Sigmoid colon (tissue), 3 donors: ENCODE measurements at regions not wholly inside any gene's neighbourhood (a gene's known extent, or its start where the extent isn't known, plus 50 kb on each side); places are given as distances from the start of the nearest gene placed in this dataset.

ENCODE experiments used
- CTCF ChIP-seq, 4 experiments: fragments of 450-650 bp in 3 of 4; fragments of 200-600 bp in 1 of 4; IDR thresholded peaks; one replicate each; pipeline ENCODE4 v1.5.1; 2016 to 2019; ENCODE audit warnings: antibody characterized with exemption in 4 of 4, mild to moderate bottlenecking in 3 of 4, moderate library complexity in 2 of 4
- POLR2A ChIP-seq, 2 donors: fragments of 450-650 bp; IDR thresholded peaks; one replicate each; pipeline ENCODE4 v1.6.1; 2016; ENCODE audit warnings: antibody characterized with exemption in 2 of 2, mild to moderate bottlenecking in 2 of 2, moderate library complexity in 2 of 2

- no peak for TF ChIP-seq CTCF (IDR thresholded peaks at IDR 0.05)
- no peak for TF ChIP-seq POLR2A (IDR thresholded peaks at IDR 0.05)
Measured at GRCh38 chr16:6189216-6189615, 1091.6 kb upstream of the EEF2KMT start.
